ENCODE measurements at regions not wholly inside any gene's neighbourhood (a gene's known extent, or its start where the extent isn't known, plus 50 kb on each side); places are given as distances from the start of the nearest gene placed in this dataset.

DNA sequence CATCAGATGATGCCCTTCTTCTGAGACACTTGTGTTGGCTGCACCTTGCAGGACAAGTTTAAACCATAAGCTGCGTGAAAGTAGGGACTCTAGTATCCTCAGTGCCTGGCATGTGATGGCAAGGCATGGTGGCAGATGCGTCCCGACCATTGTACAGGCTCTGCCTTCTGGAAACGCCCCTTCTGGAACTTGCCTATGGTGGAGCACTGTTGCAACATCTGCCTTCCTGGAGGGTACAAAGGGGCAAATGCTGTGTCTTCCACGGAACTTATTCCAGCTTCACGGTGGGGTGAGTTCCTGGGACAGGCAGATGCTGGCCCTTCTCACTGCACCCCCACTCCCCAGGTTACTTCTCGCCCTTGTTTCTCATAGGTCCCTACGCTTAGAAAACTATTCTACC is 232.8 kb downstream of the THBS2 start:
- WGBS: 76% methylated on average over 8 of the region's 8 CpGs
- H3K23ac ChIP-seq (ENCODE audit: low read length in 2 of 2): no peak overlapping the region

DNA sequence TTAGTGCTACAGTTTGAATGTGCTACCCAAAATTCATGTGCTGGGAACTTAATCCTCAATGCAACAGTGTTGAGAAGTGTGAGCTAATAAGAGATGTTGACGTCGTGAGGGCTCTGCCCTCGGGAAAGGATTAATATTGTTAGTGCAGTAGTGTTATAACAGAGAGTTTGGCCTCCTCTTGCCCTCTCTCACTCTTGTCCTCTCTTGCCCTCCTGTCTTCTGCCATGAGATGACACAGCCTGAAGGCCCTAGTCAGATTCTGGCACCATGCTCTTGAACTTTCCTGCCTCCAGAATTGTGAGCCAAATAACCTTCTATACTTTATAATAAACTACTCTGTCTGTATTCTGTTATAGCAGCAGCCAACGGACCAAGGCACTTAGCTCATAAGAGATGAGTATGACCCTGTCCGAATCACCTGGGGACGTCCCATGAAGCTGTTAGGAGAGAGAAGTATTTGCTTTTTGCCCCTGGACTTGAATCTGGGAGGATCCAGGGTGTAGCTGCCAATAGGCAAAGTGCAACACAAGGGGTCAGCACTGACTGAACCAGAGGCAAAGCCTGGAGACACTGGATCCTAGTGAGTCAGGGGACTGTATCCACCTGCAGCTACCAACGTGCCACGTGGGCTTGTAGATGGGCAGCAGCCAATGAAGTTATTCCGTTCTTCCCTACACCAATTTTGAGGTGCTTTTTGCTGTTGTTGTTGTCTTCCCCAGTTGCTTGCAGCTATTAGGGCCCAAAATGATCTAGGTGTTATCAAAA is 233.7 kb downstream of the THBS2 start:
- Histone ChIP-seq H3K4ac (ENCODE audit: low read depth in 1 of 2, low read length in 2 of 2) (no peak overlapping the region), H3K18ac (ENCODE audit: low read depth in 1 of 2, low read length in 2 of 2) (no peak overlapping the region), H2BK5ac (ENCODE audit: low read depth, low read length, poor library complexity, severe bottlenecking) (no peak overlapping the region), H3K9me3 (ENCODE audit: control insufficient read depth, low read length) (peaks cover 21% of the 10 kb centered on the region), H2AFZ (ENCODE audit: low read depth, low read length) (no peak overlapping the region), H2BK120ac (ENCODE audit: low read depth, low read length) (no peak overlapping the region), H3K4me3 (ENCODE audit: insufficient read depth in 1 of 2, low read depth in 1 of 2, low read length in 2 of 2) (no peak overlapping the region), H3K27ac (ENCODE audit: low read length, poor library complexity, severe bottlenecking) (no peak overlapping the region), H3K79me1 (replicated peaks; ENCODE audit: low read length, poor library complexity, severe bottlenecking) (no peaks in the 10 kb centered on the region), H3K14ac (ENCODE audit: low read length in 2 of 2) (no peak overlapping the region), H4K91ac (ENCODE audit: low read length) (no peak overlapping the region), H3K4me2 (ENCODE audit: low read length, poor library complexity, severe bottlenecking) (no peak overlapping the region), H2BK12ac (ENCODE audit: low read length in 2 of 2) (no peak overlapping the region), H4K8ac (ENCODE audit: low read length) (no peak overlapping the region), H3K27me3 (ENCODE audit: control insufficient read depth in 1 of 2, insufficient read depth in 1 of 2, low read length in 2 of 2) (no peaks in the 10 kb centered on the region), H2AK5ac (ENCODE audit: low read length, severe bottlenecking) (no peak overlapping the region), H3K23ac (ENCODE audit: low read length in 2 of 2) (no peak overlapping the region), H3K9ac (ENCODE audit: low read length) (no peak overlapping the region), H2BK15ac (ENCODE audit: low read depth, poor library complexity, severe bottlenecking) (no peak overlapping the region), H3K36me3 (ENCODE audit: control insufficient read depth in 1 of 2, insufficient read depth in 2 of 2, low read depth in 1 of 2, low read length in 2 of 2) (no peaks in the 10 kb centered on the region), H3K4me1 (ENCODE audit: control insufficient read depth, insufficient read depth, low read depth, low read length) (no peaks in the 10 kb centered on the region)
- DNase-seq: no peak
- 52% methylated on average over 6 of the region's 9 CpGs for WGBS

More for the DNA sequence above, 232.8 kb downstream of the THBS2 start:
- H4K91ac ChIP-seq (ENCODE audit: low read length): no peak overlapping the region
- no peak overlapping the region for H3K4me3 ChIP-seq (ENCODE audit: insufficient read depth in 1 of 2, low read depth in 1 of 2, low read length in 2 of 2)
- no peak overlapping the region for H3K27ac ChIP-seq (ENCODE audit: low read length, poor library complexity, severe bottlenecking)
- H4K8ac ChIP-seq (ENCODE audit: low read length): no peak overlapping the region
- H3K27me3 ChIP-seq (ENCODE audit: control insufficient read depth in 1 of 2, insufficient read depth in 1 of 2, low read length in 2 of 2): no peaks in the 10 kb centered on the region
- H2AFZ ChIP-seq (ENCODE audit: low read depth, low read length): no peak overlapping the region
- no peak overlapping the region for H3K14ac ChIP-seq (ENCODE audit: low read length in 2 of 2)
- no peak overlapping the region for H2BK12ac ChIP-seq (ENCODE audit: low read length in 2 of 2)
- no peaks in the 10 kb centered on the region for H3K4me1 ChIP-seq (ENCODE audit: control insufficient read depth, insufficient read depth, low read depth, low read length)
- no peak overlapping the region for H2BK5ac ChIP-seq (ENCODE audit: low read depth, low read length, poor library complexity, severe bottlenecking)
- H2AK5ac ChIP-seq (ENCODE audit: low read length, severe bottlenecking): no peak overlapping the region
- no peaks in the 10 kb centered on the region for H3K79me1 ChIP-seq (replicated peaks; ENCODE audit: low read length, poor library complexity, severe bottlenecking)
- H3K9ac ChIP-seq (ENCODE audit: low read length): no peak overlapping the region
- H3K18ac ChIP-seq (ENCODE audit: low read depth in 1 of 2, low read length in 2 of 2): no peak overlapping the region
- H3K9me3 ChIP-seq (ENCODE audit: control insufficient read depth, low read length): peaks cover 21% of the 10 kb centered on the region
- DNase-seq: no peak
- H2BK120ac ChIP-seq (ENCODE audit: low read depth, low read length): no peak overlapping the region
- no peak overlapping the region for H3K4me2 ChIP-seq (ENCODE audit: low read length, poor library complexity, severe bottlenecking)
- H2BK15ac ChIP-seq (ENCODE audit: low read depth, poor library complexity, severe bottlenecking): no peak overlapping the region
- H3K4ac ChIP-seq (ENCODE audit: low read depth in 1 of 2, low read length in 2 of 2): no peak overlapping the region
- H3K36me3 ChIP-seq (ENCODE audit: control insufficient read depth in 1 of 2, insufficient read depth in 2 of 2, low read depth in 1 of 2, low read length in 2 of 2): no peaks in the 10 kb centered on the region

DNA sequence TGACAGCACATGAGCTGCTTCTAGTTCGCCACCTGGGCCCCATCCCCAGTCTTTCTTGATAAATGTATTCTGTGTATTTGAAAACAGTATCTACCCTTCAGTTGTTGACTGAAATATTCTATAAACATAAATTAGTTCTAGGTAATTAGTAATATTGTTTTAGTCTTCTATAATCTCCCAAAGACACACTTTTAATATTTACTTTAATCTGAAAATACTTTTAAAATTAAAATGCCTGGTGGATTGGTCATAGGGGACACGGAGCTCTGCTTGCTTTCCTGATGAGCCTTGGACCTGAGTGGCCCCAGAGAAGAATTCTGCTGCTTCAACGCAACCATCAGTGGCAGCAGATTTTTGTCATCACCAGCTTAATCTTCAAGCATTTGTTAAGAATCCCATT is 234.5 kb downstream of the THBS2 start:
- Histone ChIP-seq H3K4me1 (ENCODE audit: control insufficient read depth, insufficient read depth, low read depth, low read length) (no peaks in the 10 kb centered on the region), H4K8ac (ENCODE audit: low read length) (no peak overlapping the region), H3K23ac (ENCODE audit: low read length in 2 of 2) (no peak overlapping the region), H3K27ac (ENCODE audit: low read length, poor library complexity, severe bottlenecking) (no peak overlapping the region), H3K27me3 (ENCODE audit: control insufficient read depth in 1 of 2, insufficient read depth in 1 of 2, low read length in 2 of 2) (no peaks in the 10 kb centered on the region), H2BK12ac (ENCODE audit: low read length in 2 of 2) (no peak overlapping the region), H3K9me3 (ENCODE audit: control insufficient read depth, low read length) (peaks cover 21% of the 10 kb centered on the region), H3K14ac (ENCODE audit: low read length in 2 of 2) (no peak overlapping the region), H3K4ac (ENCODE audit: low read depth in 1 of 2, low read length in 2 of 2) (no peak overlapping the region), H3K4me2 (ENCODE audit: low read length, poor library complexity, severe bottlenecking) (no peak overlapping the region), H2AK5ac (ENCODE audit: low read length, severe bottlenecking) (no peak overlapping the region), H3K4me3 (ENCODE audit: insufficient read depth in 1 of 2, low read depth in 1 of 2, low read length in 2 of 2) (no peak overlapping the region), H2BK120ac (ENCODE audit: low read depth, low read length) (no peak overlapping the region), H4K91ac (ENCODE audit: low read length) (no peak overlapping the region), H3K36me3 (ENCODE audit: control insufficient read depth in 1 of 2, insufficient read depth in 2 of 2, low read depth in 1 of 2, low read length in 2 of 2) (no peaks in the 10 kb centered on the region), H3K18ac (ENCODE audit: low read depth in 1 of 2, low read length in 2 of 2) (no peak overlapping the region), H2BK5ac (ENCODE audit: low read depth, low read length, poor library complexity, severe bottlenecking) (no peak overlapping the region), H2BK15ac (ENCODE audit: low read depth, poor library complexity, severe bottlenecking) (no peak overlapping the region), H3K79me1 (replicated peaks; ENCODE audit: low read length, poor library complexity, severe bottlenecking) (no peaks in the 10 kb centered on the region), H3K9ac (ENCODE audit: low read length) (no peak overlapping the region), H2AFZ (ENCODE audit: low read depth, low read length) (no peak overlapping the region)
- no peak for DNase-seq
- WGBS: 60% methylated on average over 2 of the region's 3 CpGs

DNA sequence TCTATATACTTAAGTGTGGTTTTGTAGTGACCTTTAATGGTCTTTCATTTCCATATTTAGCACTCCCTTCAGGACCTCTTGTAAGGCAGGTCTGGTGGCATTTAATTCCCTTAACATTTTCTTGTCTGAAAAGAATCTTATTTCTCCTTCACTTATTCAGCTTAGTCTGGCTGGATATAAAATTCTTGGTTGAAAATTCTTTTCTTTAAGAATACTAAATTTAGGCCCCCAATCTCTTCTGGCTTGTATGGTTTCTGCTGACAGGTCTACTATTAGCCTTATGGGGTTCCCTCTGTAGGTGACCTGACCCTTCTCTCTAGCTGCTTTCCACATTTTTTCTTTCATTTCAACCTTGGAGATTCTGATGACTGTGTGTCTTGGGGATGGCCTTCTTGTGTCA is 236.9 kb downstream of the THBS2 start:
- no peak overlapping the region for H2BK120ac ChIP-seq (ENCODE audit: low read depth, low read length)
- no peak overlapping the region for H3K14ac ChIP-seq (ENCODE audit: low read length in 2 of 2)
- H3K4ac ChIP-seq (ENCODE audit: low read depth in 1 of 2, low read length in 2 of 2): no peak overlapping the region
- no peaks in the 10 kb centered on the region for H3K36me3 ChIP-seq (ENCODE audit: control insufficient read depth in 1 of 2, insufficient read depth in 2 of 2, low read depth in 1 of 2, low read length in 2 of 2)
- no peak overlapping the region for H3K4me2 ChIP-seq (ENCODE audit: low read length, poor library complexity, severe bottlenecking)
- H3K9me3 ChIP-seq (ENCODE audit: control insufficient read depth, low read length): peaks cover 21% of the 10 kb centered on the region
- H2BK12ac ChIP-seq (ENCODE audit: low read length in 2 of 2): no peak overlapping the region
- no peak overlapping the region for H3K4me3 ChIP-seq (ENCODE audit: insufficient read depth in 1 of 2, low read depth in 1 of 2, low read length in 2 of 2)
- H3K18ac ChIP-seq (ENCODE audit: low read depth in 1 of 2, low read length in 2 of 2): no peak overlapping the region
- no peak overlapping the region for H2AFZ ChIP-seq (ENCODE audit: low read depth, low read length)
- H2BK5ac ChIP-seq (ENCODE audit: low read depth, low read length, poor library complexity, severe bottlenecking): no peak overlapping the region
- no peak for DNase-seq
- no peak overlapping the region for H3K23ac ChIP-seq (ENCODE audit: low read length in 2 of 2)
- H3K4me1 ChIP-seq (ENCODE audit: control insufficient read depth, insufficient read depth, low read depth, low read length): no peaks in the 10 kb centered on the region
- H4K91ac ChIP-seq (ENCODE audit: low read length): no peak overlapping the region
- no peak overlapping the region for H3K27ac ChIP-seq (ENCODE audit: low read length, poor library complexity, severe bottlenecking)
- H4K8ac ChIP-seq (ENCODE audit: low read length): no peak overlapping the region
- no peaks in the 10 kb centered on the region for H3K27me3 ChIP-seq (ENCODE audit: control insufficient read depth in 1 of 2, insufficient read depth in 1 of 2, low read length in 2 of 2)
- H3K79me1 ChIP-seq (replicated peaks; ENCODE audit: low read length, poor library complexity, severe bottlenecking): no peaks in the 10 kb centered on the region
- no peak overlapping the region for H2AK5ac ChIP-seq (ENCODE audit: low read length, severe bottlenecking)
- H2BK15ac ChIP-seq (ENCODE audit: low read depth, poor library complexity, severe bottlenecking): no peak overlapping the region
- H3K9ac ChIP-seq (ENCODE audit: low read length): no peak overlapping the region
